22Rv1 (cell line): ENCODE measurements at regions not wholly inside any gene's neighbourhood (a gene's known extent, or its start where the extent isn't known, plus 50 kb on each side); places are given as distances from the start of the nearest gene placed in this dataset.
A peak's percentile ranks its signal among the peaks of the same experiment; 100 is the strongest.

Source experiments
- H3K27ac ChIP-seq: fragments of 450-650 bp; 2 replicates; pipeline ENCODE4 v1.5.1; 2017
- ZFX ChIP-seq: fragments of 450-650 bp; IDR thresholded peaks from 2 replicates; pipeline ENCODE4 v1.6.1; 2017; ENCODE audit warnings: antibody characterized with exemption, borderline replicate concordance
- TF ChIP-seq, protein P1 (sequence below): fragments of 450-650 bp; IDR thresholded peaks from 2 replicates; pipeline ENCODE4 v1.5.1; 2017; ENCODE audit warnings: mild to moderate bottlenecking

GRCh38 chr1:240027059-240027462, 64.6 kb upstream of the FMN2 start:
- no peak overlapping the region for H3K27ac ChIP-seq
- no peak for TF ChIP-seq ZFX
- TF ChIP-seq, protein P1, sequence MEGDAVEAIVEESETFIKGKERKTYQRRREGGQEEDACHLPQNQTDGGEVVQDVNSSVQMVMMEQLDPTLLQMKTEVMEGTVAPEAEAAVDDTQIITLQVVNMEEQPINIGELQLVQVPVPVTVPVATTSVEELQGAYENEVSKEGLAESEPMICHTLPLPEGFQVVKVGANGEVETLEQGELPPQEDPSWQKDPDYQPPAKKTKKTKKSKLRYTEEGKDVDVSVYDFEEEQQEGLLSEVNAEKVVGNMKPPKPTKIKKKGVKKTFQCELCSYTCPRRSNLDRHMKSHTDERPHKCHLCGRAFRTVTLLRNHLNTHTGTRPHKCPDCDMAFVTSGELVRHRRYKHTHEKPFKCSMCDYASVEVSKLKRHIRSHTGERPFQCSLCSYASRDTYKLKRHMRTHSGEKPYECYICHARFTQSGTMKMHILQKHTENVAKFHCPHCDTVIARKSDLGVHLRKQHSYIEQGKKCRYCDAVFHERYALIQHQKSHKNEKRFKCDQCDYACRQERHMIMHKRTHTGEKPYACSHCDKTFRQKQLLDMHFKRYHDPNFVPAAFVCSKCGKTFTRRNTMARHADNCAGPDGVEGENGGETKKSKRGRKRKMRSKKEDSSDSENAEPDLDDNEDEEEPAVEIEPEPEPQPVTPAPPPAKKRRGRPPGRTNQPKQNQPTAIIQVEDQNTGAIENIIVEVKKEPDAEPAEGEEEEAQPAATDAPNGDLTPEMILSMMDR = peak; percentile 98

- TF ChIP-seq, protein P1 = no peak
- TF ChIP-seq ZFX = no peak
- no peak overlapping the region for H3K27ac ChIP-seq
These were observed 62.3 kb upstream of the FMN2 start for GRCh38 chr1:240029418-240029817.

GRCh38 chr1:240030236-240030635, 61.4 kb upstream of the FMN2 start:
- no peak for TF ChIP-seq ZFX
- TF ChIP-seq, protein P1 = no peak
- no peak overlapping the region for H3K27ac ChIP-seq

- no peak overlapping the region for H3K27ac ChIP-seq
- TF ChIP-seq ZFX = no peak
- TF ChIP-seq, protein P1 = no peak
These were observed 60.7 kb upstream of the FMN2 start for GRCh38 chr1:240031009-240031408.

DNA sequence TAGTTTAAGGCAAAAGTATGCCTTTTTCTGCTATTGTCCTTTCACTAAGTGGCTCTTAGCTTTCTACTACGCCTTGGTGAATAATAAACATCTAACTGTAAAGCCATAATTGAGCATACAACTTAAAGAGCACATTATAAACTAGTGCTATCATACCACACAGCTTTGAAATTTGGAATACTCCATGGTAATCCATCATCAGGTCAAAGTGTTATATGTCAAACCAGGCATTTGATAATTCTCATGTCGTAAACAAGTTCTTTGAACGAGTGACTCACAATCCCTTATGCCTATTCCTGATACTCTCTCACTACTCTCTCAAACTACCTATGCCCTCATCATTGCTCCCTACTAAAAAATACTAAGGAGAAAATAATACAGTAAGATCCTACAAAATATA, 60.3 kb upstream of the FMN2 start:
- TF ChIP-seq ZFX = no peak
- TF ChIP-seq, protein P1 = no peak

DNA sequence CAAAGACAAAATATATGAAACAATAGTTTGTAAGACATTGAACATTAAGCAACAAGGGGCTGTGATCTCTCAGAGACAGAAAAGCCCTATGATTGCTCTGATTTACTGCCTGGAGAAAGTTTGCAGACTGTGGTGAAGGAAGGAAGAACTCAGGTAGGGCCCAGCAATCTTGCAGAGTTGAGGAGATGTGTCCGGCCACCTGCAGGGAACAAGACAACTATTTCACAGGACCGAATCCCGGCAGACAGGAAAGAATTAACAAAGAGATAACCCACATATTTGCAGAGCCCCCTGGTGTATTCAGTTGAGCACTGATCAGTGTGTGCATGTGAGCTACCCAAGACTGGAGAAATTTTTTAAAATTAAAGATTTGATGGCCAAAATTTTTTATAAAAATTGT, 58.3 kb upstream of the FMN2 start:
- H3K27ac ChIP-seq = no peak overlapping the region
- TF ChIP-seq ZFX = no peak
- TF ChIP-seq, protein P1 = no peak

More for the DNA sequence above, 60.3 kb upstream of the FMN2 start:
- H3K27ac ChIP-seq = no peak overlapping the region

GRCh38 chr1:240036526-240036925, 55.2 kb upstream of the FMN2 start:
- H3K27ac ChIP-seq = no peak overlapping the region
- no peak for TF ChIP-seq ZFX
